Activated CD4-positive, alpha-beta T cell treated with anti-CD3 and anti-CD28 coated beads, Interleukin-2, amount 50 U/mL, for 1 hour (primary cell): ENCODE measurements at regions not wholly inside any gene's neighbourhood (a gene's known extent, or its start where the extent isn't known, plus 50 kb on each side); places are given as distances from the start of the nearest gene placed in this dataset.
"Not testable (repeated sequence)": the region's sequence is repeated elsewhere in the genome, so short reads cannot be mapped to it uniquely, and the experiment has no call there.

Experiments
- DNase-seq: peaks from one replicate; pipeline ENCODE4 v3.0.0-alpha.2; 2020

DNA sequence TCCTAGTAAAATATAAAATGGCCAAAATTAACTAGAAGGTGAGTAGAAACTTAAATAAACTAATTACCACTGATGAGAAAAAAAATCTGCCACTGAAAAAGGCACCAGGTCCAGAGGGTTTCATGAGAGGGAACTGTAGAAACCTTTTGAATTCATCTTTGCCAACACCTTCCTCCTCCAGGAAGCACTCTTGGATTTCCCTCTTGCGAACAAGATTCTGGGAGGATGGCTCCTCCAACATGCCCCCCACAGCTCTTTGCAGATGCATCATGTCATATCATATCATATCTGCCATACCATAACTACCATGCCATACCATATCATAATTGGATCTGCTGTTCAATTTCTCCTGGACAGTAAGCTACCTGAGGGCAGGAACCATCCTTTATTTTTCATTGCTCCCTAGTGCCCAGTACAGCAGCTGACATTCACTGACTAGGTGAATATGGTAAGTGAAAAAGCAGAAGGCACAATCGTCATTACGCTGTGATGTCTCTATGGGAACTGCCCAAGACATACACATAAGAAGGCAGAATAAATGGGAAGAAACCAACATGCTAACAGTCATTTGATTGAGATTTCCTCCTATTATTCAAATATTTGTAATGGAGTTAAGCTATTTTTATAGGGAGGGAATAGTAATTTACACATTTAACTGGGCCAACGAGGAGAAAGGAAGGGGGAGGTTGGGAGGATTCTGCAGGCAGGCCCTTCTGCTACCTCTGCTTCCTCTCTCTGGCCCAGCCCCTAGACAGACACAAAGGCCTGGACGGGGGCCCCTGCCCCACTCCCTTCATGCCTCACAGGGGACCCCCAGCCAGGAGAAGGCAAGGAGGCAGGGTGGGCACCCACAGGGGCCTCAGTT lies 110.1 kb upstream of the SMURF2 start:
- no peak for DNase-seq

- no peak for DNase-seq
Measured at GRCh38 chr17:64769712-64770111, 107.6 kb upstream of the SMURF2 start.

DNA sequence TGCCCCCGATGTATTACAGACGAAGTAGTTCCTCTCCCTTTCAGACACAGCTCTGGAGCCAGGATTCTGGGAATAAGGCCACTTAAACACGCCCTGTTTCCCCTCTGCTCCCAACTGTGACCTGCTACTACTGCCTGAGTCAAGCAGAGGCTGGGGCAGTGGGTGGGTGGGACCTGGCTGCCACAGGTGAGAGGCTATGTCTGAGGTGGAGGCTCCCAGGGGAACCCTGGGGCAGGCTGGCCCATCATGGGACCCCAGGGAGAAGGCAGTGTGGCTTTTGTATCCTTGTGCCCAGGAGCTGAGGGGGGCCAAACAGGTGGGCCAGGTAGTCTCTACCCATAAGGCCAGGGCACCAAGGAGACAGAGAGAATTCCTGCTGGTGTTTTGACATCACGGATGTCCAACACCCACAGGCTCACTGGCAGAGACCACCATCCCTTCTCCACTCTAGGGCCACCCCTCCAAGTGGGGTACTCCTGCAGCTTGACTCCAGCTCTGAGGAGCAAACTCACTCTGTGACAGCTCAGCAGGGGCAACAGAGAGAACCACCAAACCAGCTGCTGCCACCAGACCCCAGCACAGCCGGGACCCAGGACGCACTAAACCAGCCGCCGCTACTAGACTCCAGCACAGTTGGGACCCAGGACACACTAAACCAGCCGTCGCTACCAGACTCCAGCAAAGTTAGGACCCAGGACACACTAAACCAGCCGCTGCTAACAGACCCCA lies 105.3 kb upstream of the SMURF2 start:
- DNase-seq, result no peak

- DNase-seq, result no peak
Measured at GRCh38 chr17:64765191-64765889, 103.2 kb upstream of the SMURF2 start.

DNA sequence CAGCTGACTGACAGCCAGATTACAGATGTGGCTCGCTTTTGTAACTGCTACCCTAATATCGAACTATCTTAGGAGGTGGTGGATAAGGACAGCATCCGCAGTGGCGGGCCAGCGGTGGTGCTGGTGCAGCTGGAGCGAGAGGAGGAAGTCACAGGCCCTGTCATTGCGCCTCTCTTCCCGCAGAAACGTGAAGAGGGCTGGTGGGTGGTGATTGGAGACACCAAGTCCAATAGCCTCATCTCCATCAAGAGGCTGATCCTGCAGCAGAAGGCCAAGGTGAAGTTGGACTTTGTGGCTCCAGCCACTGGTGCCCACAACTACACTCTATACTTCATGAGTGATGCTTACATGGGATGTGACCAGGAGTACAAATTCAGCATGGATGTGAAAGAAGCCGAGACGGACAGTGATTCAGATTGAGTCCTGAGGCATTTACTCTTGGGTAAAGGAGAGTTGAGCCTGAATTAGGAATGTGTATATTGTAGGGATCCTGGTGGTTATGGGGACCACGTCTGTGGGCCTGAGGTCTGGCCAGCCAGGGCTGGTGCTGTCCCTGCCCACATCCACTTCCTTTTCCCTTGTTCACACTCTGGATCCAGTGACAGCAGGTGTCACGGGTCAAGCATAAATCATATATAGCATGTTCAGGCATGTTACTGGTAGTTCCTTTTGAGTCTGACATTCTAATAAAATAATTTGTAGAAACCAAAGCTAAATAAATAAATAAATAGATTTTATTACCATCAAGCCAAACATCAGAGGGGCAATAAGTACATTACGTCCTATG lies 89.0 kb upstream of the SMURF2 start:
- DNase-seq, result no peak

GRCh38 chr17:64750478-64750877 lies 88.4 kb upstream of the SMURF2 start:
- DNase-seq, result no peak

DNA sequence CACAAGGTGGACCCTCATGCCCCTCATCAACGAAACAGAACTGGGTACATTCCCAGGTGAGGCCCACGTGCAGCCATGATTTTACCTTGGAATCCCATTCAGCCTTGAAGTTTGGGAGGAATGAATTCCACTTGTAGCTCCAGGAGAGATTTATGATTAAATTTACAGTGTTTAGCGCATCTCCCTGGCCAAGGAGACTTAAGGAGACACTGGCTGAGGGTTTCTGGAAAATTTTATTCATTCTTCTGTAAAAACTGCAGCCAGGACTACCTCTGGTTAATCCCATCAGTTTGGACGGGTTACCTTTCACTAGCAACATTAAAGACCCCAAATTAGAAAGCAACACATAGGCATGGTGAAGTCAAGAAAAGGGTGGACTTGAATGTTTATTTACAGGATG lies 87.2 kb upstream of the SMURF2 start:
- DNase-seq, result no peak

DNA sequence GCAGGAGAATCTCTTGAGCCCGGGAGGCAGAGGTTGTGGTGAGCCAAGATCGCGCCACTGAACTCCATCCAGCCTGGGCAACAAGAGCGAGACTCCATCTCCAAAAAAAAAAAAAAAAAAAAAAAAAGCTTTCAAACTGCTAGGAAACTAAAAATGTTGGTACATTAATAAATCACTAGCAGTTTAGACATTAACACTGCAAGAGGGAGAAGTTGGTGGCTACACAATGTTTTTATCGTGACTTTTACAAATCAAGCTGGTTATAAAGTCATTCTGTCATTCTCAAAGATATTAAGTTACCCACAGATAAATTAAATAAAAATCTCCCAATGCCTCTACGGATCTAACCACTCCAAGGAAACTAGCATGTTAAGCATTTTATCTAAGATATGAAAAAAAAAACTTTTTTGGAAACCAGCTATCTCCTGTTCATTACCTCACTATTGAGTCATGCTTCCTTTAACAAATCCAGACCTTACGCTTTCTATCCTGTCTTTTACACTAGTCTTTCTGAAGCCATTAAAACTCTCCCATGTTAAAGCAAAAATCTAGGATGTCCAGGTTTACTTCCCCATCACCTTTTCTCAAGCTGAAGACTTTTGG lies 85.9 kb upstream of the SMURF2 start:
- no peak for DNase-seq

DNA sequence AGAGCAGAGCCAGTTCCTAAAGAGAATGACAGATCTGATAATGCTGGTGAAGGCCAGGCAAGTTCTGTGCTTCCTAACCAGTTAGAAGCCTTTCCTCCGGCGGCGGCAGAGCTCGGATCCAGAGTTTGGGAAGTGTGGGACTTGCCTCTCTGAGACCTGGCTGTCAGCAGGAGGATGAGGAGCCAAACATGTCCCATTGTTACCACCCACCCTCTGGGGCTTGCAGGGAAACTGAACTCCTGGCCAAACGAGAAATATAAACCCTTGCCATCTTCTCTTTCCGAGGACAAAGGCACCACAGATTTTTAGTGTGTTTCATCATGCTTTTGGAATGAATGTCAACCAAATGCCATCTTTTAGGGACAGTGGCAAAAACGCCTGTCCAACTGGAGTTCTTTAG lies 80.2 kb upstream of the SMURF2 start:
- no peak for DNase-seq

DNA sequence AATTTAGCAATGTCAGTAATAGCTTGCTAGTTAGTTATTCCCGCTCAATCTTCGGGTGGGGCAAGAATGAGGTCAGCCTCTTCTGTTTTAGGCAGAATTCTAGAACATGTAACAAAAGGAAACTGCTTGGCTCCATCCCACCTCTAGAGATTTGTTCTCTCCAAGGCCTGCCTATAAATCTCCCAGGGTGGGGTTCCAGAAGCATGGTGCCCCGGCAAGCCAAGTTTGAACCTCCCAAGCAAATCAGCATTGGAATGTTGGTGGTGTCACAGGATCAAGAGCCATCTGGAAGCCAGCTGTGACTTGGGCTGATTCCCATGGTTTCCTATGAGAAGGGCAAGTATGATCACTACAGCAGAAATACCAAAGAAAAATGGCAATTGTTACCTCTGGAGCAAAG lies 79.8 kb upstream of the SMURF2 start:
- DNase-seq, result not testable (repeated sequence)

- DNase-seq, result no peak
Measured at GRCh38 chr17:64741038-64741641, 79.0 kb upstream of the SMURF2 start.

DNA sequence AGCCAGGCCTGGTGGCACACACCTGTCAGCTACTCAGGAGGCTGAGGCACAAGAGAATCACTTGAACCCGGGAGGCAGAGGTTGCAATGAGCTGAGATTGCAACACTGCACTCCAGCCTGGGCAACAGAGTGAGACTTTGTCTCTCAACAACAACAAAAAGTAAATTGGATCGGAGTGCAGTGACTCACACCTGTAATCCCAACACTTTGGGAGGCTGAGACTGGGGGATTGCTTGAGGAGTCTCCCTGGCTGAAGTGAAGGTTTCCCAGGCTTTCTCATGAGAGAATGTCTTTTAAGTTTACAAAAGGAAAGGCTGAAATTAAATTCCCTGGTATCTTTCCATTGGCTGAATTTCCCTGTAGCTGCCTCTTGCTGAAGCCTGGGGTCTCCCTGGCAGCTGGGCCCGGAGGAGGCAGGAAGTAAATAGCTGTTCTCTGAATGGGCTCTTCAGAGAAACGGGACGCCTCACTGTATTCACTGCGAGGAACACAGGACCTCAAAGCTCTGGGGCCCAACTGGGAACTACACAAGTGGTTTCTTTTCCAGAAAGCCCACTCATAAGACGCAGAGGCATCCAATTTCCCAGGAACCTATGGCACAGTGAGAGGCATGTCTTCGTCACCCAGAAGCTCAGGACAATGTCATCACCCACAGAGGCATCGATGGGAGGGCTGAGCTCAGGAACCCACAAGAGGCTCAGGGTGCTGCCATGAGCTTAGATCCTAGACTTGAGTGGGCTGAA lies 77.4 kb upstream of the SMURF2 start:
- DNase-seq, result no peak

DNA sequence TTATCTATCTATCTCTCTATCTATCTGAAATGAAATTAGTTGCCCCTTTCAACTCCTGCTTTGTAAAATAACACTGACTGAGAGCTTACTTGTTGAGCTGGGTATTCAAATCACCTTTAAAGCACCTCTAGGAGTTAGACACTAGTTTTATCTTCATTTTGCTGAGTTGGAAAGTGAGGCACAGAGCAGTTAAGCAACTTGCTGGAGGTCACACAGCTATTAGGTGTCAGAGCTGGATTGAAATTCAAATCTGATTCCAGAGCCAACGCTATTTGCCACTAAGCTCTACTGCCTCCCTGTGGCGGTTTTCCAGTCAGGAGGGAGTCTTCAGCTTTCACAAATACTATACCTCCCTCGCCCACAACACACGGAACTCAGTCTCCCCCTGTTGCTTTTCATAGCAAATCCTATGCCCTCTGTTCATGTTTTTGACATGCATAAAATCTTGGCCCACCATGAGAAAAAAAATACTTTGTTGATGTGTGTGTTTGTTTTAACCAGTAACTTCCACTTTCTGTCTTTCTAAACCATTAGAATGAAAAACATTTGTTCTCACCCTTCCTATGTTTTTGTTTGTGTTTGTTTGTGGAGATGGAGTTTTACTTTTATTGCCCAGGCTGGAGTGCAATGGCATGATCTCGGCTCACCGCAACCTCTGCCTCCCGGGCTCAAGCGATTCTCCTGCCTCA lies 74.8 kb upstream of the SMURF2 start:
- DNase-seq, result peak; percentile 53

DNA sequence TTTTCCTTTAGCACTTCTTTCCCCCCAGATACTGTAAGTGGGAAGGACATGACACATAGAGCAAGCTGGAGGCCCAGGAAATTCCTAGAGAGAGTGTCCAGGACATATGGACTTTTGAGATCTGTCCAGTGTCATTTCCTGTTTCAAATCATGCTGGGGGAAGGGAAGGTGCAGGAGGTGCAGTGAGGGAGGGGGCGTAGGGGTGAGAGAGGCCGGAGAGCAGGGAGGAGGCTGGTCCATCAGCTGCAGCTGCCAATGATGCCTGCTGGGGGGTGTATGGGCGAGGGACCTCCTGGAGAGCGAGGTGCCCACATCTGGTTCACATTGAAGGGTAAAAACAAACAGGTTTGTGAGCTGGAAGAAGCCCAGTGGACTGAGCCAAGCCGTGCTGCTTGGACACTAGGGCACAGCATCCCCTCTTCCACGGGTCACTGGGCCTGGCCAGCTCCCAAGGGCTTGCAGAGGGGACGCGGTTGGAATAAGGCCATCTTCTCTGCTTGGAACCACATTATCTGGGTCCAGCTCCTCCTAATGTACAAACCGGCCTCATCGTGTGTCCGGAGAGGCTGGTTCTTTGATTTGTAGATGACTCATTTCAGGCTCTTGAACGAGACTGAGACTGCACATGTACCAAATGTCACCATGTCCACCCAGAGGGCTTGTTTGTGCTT lies 70.4 kb upstream of the SMURF2 start:
- DNase-seq, result no peak

DNA sequence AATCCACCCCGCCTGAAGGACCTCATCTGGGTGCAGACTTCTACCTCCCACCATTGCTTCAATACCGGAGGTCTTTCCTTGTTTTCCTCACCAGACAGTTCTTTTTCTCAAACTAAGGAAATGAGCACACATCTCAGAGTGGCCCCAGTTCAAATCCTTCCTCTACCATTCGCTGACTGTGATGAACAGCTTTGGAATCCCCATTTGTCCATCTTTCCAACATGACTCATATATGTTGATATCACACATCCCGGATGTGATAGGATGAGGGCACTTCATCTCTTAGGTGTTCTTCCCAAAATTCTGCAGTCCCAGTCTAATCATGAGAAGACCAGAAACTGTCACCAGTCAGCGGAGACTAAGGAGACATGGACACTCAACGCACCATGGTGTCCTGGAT lies 67.9 kb upstream of the SMURF2 start:
- not testable (repeated sequence) for DNase-seq

- no peak for DNase-seq
Measured at GRCh38 chr17:64729201-64729600, 67.1 kb upstream of the SMURF2 start.

DNA sequence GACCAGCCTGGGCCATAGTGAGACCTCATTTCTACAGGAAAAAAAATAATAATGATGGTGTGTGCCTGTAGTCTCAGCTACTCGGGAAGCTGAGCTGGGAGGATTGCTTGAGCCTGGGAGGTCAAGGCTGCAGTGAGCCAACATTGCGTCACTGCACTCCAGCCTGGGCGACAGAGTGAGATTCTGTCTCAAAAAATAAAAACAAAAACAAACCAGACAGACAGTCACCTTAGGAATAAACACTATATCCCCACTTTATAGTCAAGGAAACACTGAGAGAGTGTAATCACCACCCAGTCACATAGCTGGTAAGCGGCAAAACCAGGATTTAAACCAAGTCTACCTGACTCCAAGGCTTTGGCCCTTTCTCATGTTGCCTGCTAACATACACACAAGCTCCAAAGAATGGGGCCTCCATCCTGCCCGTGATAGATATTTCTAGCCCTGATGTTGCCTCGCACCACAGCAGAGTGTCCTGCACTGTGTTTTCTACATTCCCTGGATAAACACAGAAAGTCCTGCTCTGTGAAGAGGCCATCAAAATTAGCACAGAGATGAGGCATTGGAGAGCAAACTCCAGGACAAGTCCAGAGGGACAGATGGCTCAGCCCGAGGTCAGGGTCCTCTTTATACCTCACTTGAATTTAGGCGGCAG lies 66.1 kb upstream of the SMURF2 start:
- no peak for DNase-seq

- not testable (repeated sequence) for DNase-seq
Measured at GRCh38 chr17:64726025-64726424, 63.9 kb upstream of the SMURF2 start.

DNA sequence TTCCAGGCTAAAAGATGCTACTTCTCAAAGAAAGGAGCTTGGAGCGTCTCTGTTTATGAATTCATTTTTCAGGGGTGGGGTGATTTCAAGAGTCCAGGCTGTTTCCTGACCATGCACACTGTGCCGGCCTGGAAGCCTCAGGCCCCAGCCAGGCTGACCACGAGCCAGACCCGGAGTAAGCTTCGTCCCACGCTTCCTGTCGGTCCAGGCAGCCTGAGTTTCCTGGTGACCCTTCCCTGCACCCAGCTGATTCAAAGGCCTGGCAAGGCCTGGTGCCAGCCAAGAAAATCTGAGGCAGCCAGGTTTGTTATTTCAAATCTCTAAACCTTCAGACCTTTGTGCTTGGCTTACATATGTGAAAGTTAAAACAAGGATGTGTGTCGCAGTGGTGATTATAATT lies 62.1 kb upstream of the SMURF2 start:
- not testable (repeated sequence) for DNase-seq
